ENCODE measurements at regions not wholly inside any gene's neighbourhood (a gene's known extent, or its start where the extent isn't known, plus 50 kb on each side); places are given as distances from the start of the nearest gene placed in this dataset.

DNA sequence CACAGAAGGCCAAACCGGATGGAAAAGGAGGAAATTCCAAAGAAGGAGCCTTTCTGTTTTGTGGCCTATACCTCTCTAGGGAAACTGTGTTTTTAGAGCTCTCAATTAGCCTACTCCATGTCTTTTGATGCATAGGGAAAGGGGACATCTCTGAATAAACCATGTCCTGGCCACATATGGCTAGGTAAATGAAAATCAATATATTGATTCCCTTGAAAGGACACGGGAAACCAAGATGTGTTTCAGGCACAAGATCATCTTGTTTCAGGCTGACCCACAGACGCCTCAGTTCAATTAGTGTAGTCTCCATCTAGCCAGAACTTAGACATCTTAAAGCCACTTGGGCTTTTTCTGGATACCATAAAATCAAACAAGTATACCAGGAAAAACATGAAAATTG lies 363.1 kb downstream of the ENC1 start:
- no peak for DNase-seq

GRCh38 chr5:74275171-74275992 lies 365.1 kb downstream of the ENC1 start:
- no peak for DNase-seq

DNA sequence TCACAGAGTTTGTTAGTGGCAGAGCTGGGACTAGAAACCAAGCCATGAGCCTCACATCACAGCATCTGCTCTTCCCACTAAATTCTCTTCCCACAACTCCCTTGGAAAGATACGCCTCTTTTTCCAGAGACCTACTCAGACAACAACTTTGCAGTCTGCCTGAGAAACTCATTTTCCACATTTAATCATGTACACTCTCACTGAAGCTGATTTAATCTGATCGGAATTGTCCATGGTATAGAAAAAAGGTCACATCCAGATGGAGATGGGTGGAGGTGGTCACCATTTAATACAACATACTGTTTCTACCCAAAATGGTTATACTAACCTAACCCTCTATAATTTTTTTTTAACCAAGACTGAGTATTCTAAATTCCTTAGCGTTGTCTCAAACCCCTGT lies 366.2 kb downstream of the ENC1 start:
- no peak for DNase-seq

GRCh38 chr5:74272831-74273451 lies 367.6 kb downstream of the ENC1 start:
- DNase-seq = peak; percentile 74

DNA sequence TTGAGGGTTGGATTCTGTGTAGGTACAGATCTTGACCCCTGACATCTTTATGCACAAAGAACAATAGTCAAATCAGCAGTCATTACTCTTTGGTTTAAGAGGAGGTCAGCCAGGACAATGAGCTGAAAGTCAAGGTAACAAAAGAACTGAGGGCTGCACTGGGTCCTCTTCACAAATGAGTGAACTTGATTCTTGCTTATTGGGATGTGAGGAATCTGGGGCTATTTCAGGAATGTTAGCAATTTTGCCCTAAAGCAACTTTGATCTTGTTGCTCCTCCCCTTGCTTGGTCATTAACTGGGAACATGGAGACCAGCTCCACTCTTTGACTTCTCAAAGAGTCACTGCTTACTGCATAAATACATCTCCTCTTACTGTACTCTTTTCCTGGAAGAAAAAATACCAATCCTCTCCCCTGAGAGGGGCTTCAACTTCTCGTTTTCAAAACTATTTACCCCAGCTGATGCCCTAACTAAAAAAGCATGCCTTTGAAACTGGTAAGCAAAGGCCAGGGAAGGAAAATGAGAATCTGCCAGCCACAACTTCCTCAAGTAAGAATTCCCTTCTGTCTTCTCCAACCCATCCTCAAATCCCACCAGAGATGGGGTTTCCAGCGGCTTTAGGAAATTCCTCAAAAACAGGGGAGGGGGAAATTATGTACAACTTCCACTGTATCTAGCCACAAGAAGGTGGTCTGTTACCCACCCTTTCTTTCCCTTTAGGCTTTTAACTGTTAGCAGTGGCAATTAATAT lies 368.3 kb downstream of the ENC1 start:
- DNase-seq = peak; percentile 95

DNA sequence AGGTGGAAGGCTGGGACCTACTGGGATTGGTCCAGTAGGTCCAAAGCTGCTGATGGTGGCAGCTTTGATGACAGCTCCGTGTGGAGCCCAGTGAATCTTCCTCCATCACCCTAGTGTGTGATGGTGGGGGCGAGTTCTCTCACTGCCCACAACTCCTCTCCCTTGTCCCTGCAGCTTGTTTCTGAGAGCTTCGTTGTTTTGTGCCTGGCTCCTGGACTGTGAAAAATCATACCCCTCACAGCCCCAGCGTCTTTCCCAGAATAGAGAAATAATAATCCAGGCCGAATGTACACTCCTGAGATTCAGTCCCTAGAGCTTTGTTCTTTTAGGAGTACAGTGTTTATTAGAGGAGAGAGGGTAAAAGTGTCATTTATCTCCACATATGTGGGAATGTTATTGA lies 372.2 kb downstream of the ENC1 start:
- DNase-seq = no peak

DNA sequence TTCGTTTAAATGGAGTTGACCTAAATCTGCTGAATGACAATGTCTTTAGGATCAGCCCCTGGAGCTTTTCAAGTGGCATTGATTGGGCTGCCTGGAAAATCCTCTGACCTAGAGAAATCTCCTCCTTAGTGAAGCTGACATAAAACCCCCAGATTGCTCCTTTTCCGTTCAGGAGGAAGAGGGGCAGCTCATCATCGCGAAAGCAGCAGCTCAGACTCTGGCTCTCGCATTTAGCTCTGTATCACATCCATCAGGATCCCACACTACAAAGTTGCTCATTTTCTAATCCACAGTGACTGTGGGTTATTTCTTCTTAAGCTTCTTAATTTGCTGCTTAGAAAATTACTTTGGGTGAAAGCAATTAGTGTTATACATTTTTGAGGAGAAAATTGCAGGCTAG lies 373.7 kb downstream of the ENC1 start:
- DNase-seq = no peak

DNA sequence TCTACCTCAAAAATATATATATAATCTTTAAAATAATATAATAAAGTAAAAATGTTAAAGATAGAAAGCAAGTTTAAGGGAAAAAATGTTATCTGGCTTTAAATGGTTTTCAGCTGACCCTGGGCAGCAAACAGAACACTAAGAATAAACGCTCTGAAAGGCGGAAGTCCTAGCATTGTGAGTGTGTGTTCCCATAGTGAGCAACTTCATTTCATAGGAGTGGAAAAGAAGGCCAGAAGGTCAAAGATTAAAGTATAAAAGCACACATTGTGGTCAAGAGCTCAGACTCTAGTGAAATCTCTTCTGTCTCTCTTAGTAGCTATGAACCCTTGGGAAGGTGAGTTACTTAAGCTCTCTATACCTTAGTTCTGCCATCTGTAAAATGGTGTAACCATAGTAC lies 374.4 kb downstream of the ENC1 start:
- no peak for DNase-seq

GRCh38 chr5:74262544-74263207 lies 377.9 kb downstream of the ENC1 start:
- DNase-seq = no peak

- DNase-seq = no peak
Observed at GRCh38 chr5:74261866-74262265, 378.7 kb downstream of the ENC1 start.

DNA sequence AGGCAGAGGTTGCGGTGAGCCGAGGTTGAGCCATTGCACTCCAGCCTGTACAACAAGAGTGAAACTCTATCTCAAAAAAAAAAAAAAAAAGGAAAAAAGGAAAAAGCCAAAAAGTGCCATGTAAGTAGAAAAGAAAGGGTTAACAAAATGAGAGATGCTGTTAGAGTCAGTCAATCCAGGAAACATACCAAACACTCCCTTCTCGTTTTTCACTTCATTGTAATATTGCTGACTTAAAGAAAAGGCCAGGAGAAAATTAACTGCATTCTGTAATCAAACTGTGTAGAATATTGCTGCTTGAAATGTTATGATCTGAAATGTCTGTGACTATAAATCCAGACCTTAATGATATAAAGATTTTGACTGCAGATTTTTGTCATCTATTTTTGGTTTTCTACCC lies 379.1 kb downstream of the ENC1 start:
- DNase-seq = no peak

DNA sequence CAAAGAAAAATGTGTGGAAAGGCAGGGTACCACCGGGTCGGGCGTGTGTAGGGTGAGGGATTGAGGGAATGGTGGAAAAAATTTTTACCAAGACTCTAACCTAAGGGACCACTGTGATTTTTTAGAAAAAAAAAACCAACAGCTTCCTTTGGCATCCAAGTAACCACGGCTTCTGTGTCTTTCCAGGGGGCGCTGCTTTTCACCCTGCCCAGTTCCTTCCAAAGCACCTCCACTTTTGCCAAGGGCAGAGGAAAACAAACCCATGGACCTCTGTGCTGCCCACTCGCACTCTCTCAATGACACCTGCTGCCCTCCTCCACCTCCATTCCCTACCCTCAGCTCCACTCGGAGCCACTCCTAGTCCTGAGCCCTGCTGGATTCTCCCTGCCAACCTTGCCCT lies 381.0 kb downstream of the ENC1 start:
- no peak for DNase-seq

DNA sequence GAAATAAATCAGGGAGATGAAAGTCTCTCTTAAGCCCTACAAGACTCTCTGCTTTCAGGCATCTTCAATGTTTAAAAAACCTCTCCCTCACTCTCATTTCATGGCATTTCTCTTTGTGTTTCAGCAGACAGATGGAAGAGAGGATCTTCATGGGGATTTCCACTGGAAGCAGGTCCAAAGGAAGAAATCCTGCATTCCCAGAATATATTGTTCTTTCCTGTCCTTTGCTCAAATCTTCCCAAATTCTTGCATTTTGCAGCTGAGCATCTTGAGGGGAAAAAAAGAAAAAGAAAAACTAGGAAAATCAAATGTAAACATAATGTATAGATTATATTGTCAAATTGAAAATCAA lies 382.2 kb downstream of the ENC1 start:
- DNase-seq = no peak

GRCh38 chr5:74257645-74258313 lies 382.7 kb downstream of the ENC1 start:
- DNase-seq = peak; percentile 18

DNA sequence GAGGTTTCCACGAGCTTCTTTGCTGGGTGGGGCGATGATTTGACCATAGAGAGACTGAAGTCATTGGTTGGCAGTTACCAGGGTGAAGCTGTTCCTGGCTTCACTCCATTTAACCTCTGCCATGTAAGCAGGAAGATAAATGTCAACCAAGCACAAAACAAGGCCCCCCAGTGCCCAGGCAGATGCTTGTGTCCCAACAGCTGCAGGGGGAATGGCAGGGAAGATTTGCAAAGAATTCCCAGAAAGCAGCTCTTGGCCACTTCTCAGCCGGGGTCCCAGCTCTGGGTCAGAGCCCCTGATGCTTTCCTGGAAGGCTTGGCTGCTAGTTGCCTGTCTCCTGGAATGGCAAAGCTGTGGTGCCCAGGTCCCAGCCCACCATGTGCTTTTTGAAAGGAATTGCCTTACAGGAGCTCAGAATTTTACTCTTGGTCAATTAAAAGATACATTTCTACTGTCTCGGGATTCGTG lies 383.4 kb downstream of the ENC1 start:
- DNase-seq = no peak

DNA sequence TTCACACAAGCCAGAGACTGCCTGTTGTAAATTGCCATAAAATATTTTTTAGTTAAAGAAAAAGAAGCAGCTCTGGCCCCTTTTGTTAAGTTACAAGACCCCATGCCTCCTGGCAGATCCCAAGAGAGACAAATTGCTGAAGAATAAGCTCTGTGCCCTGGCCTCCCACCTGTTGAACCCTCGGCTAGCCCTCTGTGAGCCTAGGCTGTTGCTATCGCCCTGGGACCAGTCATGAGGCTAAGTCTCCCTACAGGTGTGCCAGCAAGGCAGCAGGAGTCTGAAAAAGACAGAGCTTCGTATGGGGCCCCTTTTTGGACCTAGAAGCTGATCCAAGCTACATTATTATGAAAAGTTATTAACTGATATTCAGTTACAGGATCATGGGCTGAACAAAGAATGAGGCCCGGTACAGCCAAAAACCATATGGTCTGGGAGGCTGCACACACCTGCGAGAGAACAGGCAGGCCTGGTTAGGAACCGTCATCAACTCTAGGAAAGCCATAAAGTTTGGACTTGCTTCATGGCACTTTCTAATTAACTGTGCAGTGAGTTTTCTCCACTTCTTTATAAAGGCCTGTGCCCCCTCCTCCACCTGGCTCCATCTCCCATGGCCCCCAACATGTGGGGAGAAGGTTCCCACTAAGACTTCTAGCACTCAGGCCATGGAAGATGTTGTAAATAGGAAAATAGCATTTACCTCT lies 384.7 kb downstream of the ENC1 start:
- DNase-seq = no peak

GRCh38 chr5:74254257-74254656 lies 386.3 kb downstream of the ENC1 start:
- no peak for DNase-seq

DNA sequence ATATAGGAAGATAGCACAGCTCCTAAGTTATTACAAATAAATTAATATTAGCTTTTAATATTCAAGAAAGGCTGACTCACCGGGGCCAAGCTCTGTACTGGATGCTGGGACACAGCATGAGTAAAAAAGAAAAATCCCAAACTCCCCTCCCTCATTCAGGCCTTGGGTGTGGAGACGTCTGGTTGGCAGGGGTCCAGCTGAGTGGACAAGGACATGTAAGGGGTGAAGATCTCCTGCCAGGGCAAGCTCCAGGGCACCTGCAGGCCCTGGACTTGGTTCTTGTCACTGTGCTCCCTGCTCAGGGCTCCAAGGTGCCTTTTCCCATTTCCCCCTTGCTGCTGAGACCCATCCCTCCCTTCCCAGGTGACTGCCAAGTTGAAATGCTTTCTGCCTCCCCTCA lies 388.5 kb downstream of the ENC1 start:
- DNase-seq = no peak

- peak; percentile 98 for DNase-seq
Observed at GRCh38 chr5:74251141-74252035, 389.1 kb downstream of the ENC1 start.

DNA sequence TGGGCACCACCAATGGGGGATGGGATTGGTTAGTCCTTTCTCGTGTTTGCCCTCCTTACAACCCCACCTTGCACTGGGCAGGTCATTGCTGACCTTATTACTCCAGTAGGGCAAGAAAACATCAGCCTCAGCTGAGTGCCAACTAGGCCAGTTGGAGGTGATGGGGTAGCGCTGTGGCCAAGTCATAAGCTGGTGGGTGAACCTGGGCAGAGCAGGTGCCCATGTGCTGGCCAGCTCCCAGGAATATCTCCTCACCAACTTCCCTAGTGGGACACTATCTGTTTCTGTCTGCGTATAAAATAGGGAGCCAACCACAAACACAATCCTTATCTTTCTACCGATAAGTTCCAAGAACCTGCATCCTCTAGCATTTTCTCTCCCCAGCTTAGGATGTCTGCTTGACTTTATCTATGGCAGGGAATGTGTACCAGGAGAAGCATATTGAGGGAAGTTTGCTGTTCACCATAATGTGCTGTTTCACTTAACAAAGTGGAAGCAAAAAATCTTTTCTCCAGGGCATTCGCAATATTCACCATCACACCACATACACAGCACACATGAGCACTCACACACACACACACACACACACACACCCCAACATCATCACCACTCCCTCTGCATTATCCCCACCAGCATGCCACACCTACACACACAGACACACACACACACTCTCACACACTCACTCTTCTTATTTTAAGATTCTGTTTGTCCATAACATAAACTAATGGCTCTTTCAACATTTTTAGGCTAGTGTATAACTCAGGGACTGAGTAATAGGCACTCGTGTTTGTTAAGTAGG lies 390.0 kb downstream of the ENC1 start:
- no peak for DNase-seq
